ENCODE measurements at regions not wholly inside any gene's neighbourhood (a gene's known extent, or its start where the extent isn't known, plus 50 kb on each side); places are given as distances from the start of the nearest gene placed in this dataset.

GRCh38 chr14:97077687-97078086 is 280.5 kb downstream of the VRK1 start:
- Histone ChIP-seq H3F3A (ENCODE audit: insufficient read depth, low read length, poor library complexity, severe bottlenecking) (no peaks in the 10 kb centered on the region), H3K27ac (ENCODE audit: low read length) (no peak overlapping the region), H2AFZ (ENCODE audit: low read depth, low read length) (no peak overlapping the region), H3K4me3 (ENCODE audit: low read length) (no peak overlapping the region), H3K9me2 (ENCODE audit: insufficient read depth, low read length) (no peaks in the 10 kb centered on the region), H3K4me2 (ENCODE audit: low read length) (no peak overlapping the region), H3K79me2 (replicated peaks; ENCODE audit: insufficient read depth, low read length) (no peaks in the 10 kb centered on the region), H4K20me1 (ENCODE audit: insufficient read depth) (no peaks in the 10 kb centered on the region), H3K27me3 (ENCODE audit: insufficient read depth, low read depth, low read length) (no peaks in the 10 kb centered on the region), H3K36me3 (ENCODE audit: insufficient read depth, low read length) (no peaks in the 10 kb centered on the region), H3K9ac (ENCODE audit: low read length) (no peak overlapping the region), H3K9me3 (ENCODE audit: low read length) (no peaks in the 10 kb centered on the region)
- TF ChIP-seq CTCF (IDR thresholded peaks at IDR 0.05; ENCODE audit: poor library complexity, severe bottlenecking), result no peak
- no peak for TF ChIP-seq POLR2AphosphoS5 (IDR thresholded peaks at IDR 0.05)
- no peak for TF ChIP-seq TAF1 (IDR thresholded peaks at IDR 0.05; ENCODE audit: low read depth)
- no peak for TF ChIP-seq EP300 (conservative IDR thresholded peaks at IDR 0.05; ENCODE audit: poor library complexity, severe bottlenecking)
- no peak for TF ChIP-seq REST (IDR thresholded peaks at IDR 0.05; ENCODE audit: borderline replicate concordance)
- TF ChIP-seq RAD21 (conservative IDR thresholded peaks at IDR 0.05), result no peak
- no peak for TF ChIP-seq EZH2 (IDR thresholded peaks at IDR 0.05; ENCODE audit: borderline replicate concordance, insufficient read depth, low read length, poor library complexity, severe bottlenecking)
- no peak for TF ChIP-seq SMC3 (conservative IDR thresholded peaks at IDR 0.05; ENCODE audit: poor library complexity)
- TF ChIP-seq MXI1 (conservative IDR thresholded peaks at IDR 0.05; ENCODE audit: poor library complexity, severe bottlenecking), result no peak

GRCh38 chr14:97080991-97081390 is 283.8 kb downstream of the VRK1 start:
- no peaks in the 10 kb centered on the region for H3K9me3 ChIP-seq (ENCODE audit: low read length)
- H3K4me3 ChIP-seq (ENCODE audit: low read length), result no peak overlapping the region
- no peaks in the 10 kb centered on the region for H3K27me3 ChIP-seq (ENCODE audit: insufficient read depth, low read depth, low read length)
- no peak for TF ChIP-seq SMC3 (conservative IDR thresholded peaks at IDR 0.05; ENCODE audit: poor library complexity)
- TF ChIP-seq EP300 (conservative IDR thresholded peaks at IDR 0.05; ENCODE audit: poor library complexity, severe bottlenecking), result no peak
- TF ChIP-seq MXI1 (conservative IDR thresholded peaks at IDR 0.05; ENCODE audit: poor library complexity, severe bottlenecking), result no peak
- TF ChIP-seq POLR2AphosphoS5 (IDR thresholded peaks at IDR 0.05), result no peak
- TF ChIP-seq REST (IDR thresholded peaks at IDR 0.05; ENCODE audit: borderline replicate concordance), result no peak
- TF ChIP-seq RAD21 (conservative IDR thresholded peaks at IDR 0.05), result no peak
- TF ChIP-seq EZH2 (IDR thresholded peaks at IDR 0.05; ENCODE audit: borderline replicate concordance, insufficient read depth, low read length, poor library complexity, severe bottlenecking), result no peak
- TF ChIP-seq TAF1 (IDR thresholded peaks at IDR 0.05; ENCODE audit: low read depth), result no peak
- TF ChIP-seq CTCF (IDR thresholded peaks at IDR 0.05; ENCODE audit: poor library complexity, severe bottlenecking), result no peak
- H3K9ac ChIP-seq (ENCODE audit: low read length), result no peak overlapping the region
- H3K9me2 ChIP-seq (ENCODE audit: insufficient read depth, low read length), result no peaks in the 10 kb centered on the region
- no peaks in the 10 kb centered on the region for H3F3A ChIP-seq (ENCODE audit: insufficient read depth, low read length, poor library complexity, severe bottlenecking)
- H3K4me2 ChIP-seq (ENCODE audit: low read length), result no peak overlapping the region
- no peaks in the 10 kb centered on the region for H3K79me2 ChIP-seq (replicated peaks; ENCODE audit: insufficient read depth, low read length)
- H4K20me1 ChIP-seq (ENCODE audit: insufficient read depth), result no peaks in the 10 kb centered on the region
- H2AFZ ChIP-seq (ENCODE audit: low read depth, low read length), result no peak overlapping the region
- no peaks in the 10 kb centered on the region for H3K36me3 ChIP-seq (ENCODE audit: insufficient read depth, low read length)
- H3K27ac ChIP-seq (ENCODE audit: low read length), result no peak overlapping the region

Data from neural cell (in vitro differentiated cells).